ENCODE measurements at regions not wholly inside any gene's neighbourhood (a gene's known extent, or its start where the extent isn't known, plus 50 kb on each side); places are given as distances from the start of the nearest gene placed in this dataset.

GRCh38 chr12:65532764-65533163, 254.3 kb downstream of the MSRB3 start:
- Histone ChIP-seq H3K4me1 (ENCODE audit: insufficient read depth, low read length) (peaks cover 11% of the 10 kb centered on the region), H3K27ac (ENCODE audit: low read depth, low read length) (no peak overlapping the region), H3K9ac (ENCODE audit: low read length) (no peak overlapping the region), H3K9me3 (ENCODE audit: low read length) (no peaks in the 10 kb centered on the region), H3K4me3 (ENCODE audit: low read depth in 1 of 2, low read length in 2 of 2) (no peak overlapping the region), H3K36me3 (ENCODE audit: insufficient read depth, low read length) (no peaks in the 10 kb centered on the region), H3K27me3 (ENCODE audit: control insufficient read depth in 1 of 2, insufficient read depth in 2 of 2, low read length in 2 of 2) (no peaks in the 10 kb centered on the region)

- no peaks in the 10 kb centered on the region for H3K36me3 ChIP-seq (ENCODE audit: insufficient read depth, low read length)
- H3K4me1 ChIP-seq (ENCODE audit: insufficient read depth, low read length): peaks cover 11% of the 10 kb centered on the region
- no peak overlapping the region for H3K27ac ChIP-seq (ENCODE audit: low read depth, low read length)
- H3K9me3 ChIP-seq (ENCODE audit: low read length): no peaks in the 10 kb centered on the region
- H3K4me3 ChIP-seq (ENCODE audit: low read depth in 1 of 2, low read length in 2 of 2): no peak overlapping the region
- no peak overlapping the region for H3K9ac ChIP-seq (ENCODE audit: low read length)
- no peaks in the 10 kb centered on the region for H3K27me3 ChIP-seq (ENCODE audit: control insufficient read depth in 1 of 2, insufficient read depth in 2 of 2, low read length in 2 of 2)
Measured at GRCh38 chr12:65533177-65533883, 254.8 kb downstream of the MSRB3 start.

- Histone ChIP-seq H3K36me3 (ENCODE audit: insufficient read depth, low read length) (no peaks in the 10 kb centered on the region), H3K4me3 (ENCODE audit: low read depth in 1 of 2, low read length in 2 of 2) (no peak overlapping the region), H3K27me3 (ENCODE audit: control insufficient read depth in 1 of 2, insufficient read depth in 2 of 2, low read length in 2 of 2) (no peaks in the 10 kb centered on the region), H3K9ac (ENCODE audit: low read length) (no peak overlapping the region), H3K4me1 (ENCODE audit: insufficient read depth, low read length) (peaks cover 11% of the 10 kb centered on the region), H3K27ac (ENCODE audit: low read depth, low read length) (no peak overlapping the region), H3K9me3 (ENCODE audit: low read length) (no peaks in the 10 kb centered on the region)
Measured at GRCh38 chr12:65534238-65534841, 255.9 kb downstream of the MSRB3 start.

GRCh38 chr12:65535946-65536345, 257.5 kb downstream of the MSRB3 start:
- peaks cover 2% of the 10 kb centered on the region for H3K9me3 ChIP-seq (ENCODE audit: low read length)
- no peaks in the 10 kb centered on the region for H3K36me3 ChIP-seq (ENCODE audit: insufficient read depth, low read length)
- no peak overlapping the region for H3K9ac ChIP-seq (ENCODE audit: low read length)
- H3K27ac ChIP-seq (ENCODE audit: low read depth, low read length): no peak overlapping the region
- H3K4me3 ChIP-seq (ENCODE audit: low read depth in 1 of 2, low read length in 2 of 2): no peak overlapping the region
- peaks cover 11% of the 10 kb centered on the region for H3K4me1 ChIP-seq (ENCODE audit: insufficient read depth, low read length)
- no peaks in the 10 kb centered on the region for H3K27me3 ChIP-seq (ENCODE audit: control insufficient read depth in 1 of 2, insufficient read depth in 2 of 2, low read length in 2 of 2)

- no peak overlapping the region for H3K4me3 ChIP-seq (ENCODE audit: low read depth in 1 of 2, low read length in 2 of 2)
- H3K27ac ChIP-seq (ENCODE audit: low read depth, low read length): no peak overlapping the region
Measured at GRCh38 chr12:65536351-65536750, 257.9 kb downstream of the MSRB3 start.

GRCh38 chr12:65536876-65537681, 258.6 kb downstream of the MSRB3 start:
- Histone ChIP-seq H3K9ac (ENCODE audit: low read length) (no peak overlapping the region), H3K27me3 (ENCODE audit: control insufficient read depth in 1 of 2, insufficient read depth in 2 of 2, low read length in 2 of 2) (no peaks in the 10 kb centered on the region), H3K4me1 (ENCODE audit: insufficient read depth, low read length) (peaks cover 11% of the 10 kb centered on the region), H3K27ac (ENCODE audit: low read depth, low read length) (no peak overlapping the region), H3K4me3 (ENCODE audit: low read depth in 1 of 2, low read length in 2 of 2) (no peak overlapping the region), H3K36me3 (ENCODE audit: insufficient read depth, low read length) (no peaks in the 10 kb centered on the region), H3K9me3 (ENCODE audit: low read length) (peaks cover 5% of the 10 kb centered on the region)

More at GRCh38 chr12:65536351-65536750, 257.9 kb downstream of the MSRB3 start:
- Histone ChIP-seq H3K4me1 (ENCODE audit: insufficient read depth, low read length) (peaks cover 11% of the 10 kb centered on the region), H3K27me3 (ENCODE audit: control insufficient read depth in 1 of 2, insufficient read depth in 2 of 2, low read length in 2 of 2) (no peaks in the 10 kb centered on the region), H3K36me3 (ENCODE audit: insufficient read depth, low read length) (no peaks in the 10 kb centered on the region), H3K9me3 (ENCODE audit: low read length) (peaks cover 5% of the 10 kb centered on the region), H3K9ac (ENCODE audit: low read length) (no peak overlapping the region)

GRCh38 chr12:65537978-65538377, 259.5 kb downstream of the MSRB3 start:
- no peaks in the 10 kb centered on the region for H3K27me3 ChIP-seq (ENCODE audit: control insufficient read depth in 1 of 2, insufficient read depth in 2 of 2, low read length in 2 of 2)
- H3K27ac ChIP-seq (ENCODE audit: low read depth, low read length): no peak overlapping the region
- H3K36me3 ChIP-seq (ENCODE audit: insufficient read depth, low read length): no peaks in the 10 kb centered on the region
- H3K4me1 ChIP-seq (ENCODE audit: insufficient read depth, low read length): peaks cover 11% of the 10 kb centered on the region
- peaks cover 5% of the 10 kb centered on the region for H3K9me3 ChIP-seq (ENCODE audit: low read length)
- H3K4me3 ChIP-seq (ENCODE audit: low read depth in 1 of 2, low read length in 2 of 2): no peak overlapping the region
- no peak overlapping the region for H3K9ac ChIP-seq (ENCODE audit: low read length)

GRCh38 chr12:65539023-65539422, 260.5 kb downstream of the MSRB3 start:
- H3K9ac ChIP-seq (ENCODE audit: low read length): no peak overlapping the region
- no peak overlapping the region for H3K4me3 ChIP-seq (ENCODE audit: low read depth in 1 of 2, low read length in 2 of 2)
- H3K27me3 ChIP-seq (ENCODE audit: control insufficient read depth in 1 of 2, insufficient read depth in 2 of 2, low read length in 2 of 2): no peaks in the 10 kb centered on the region
- no peak overlapping the region for H3K27ac ChIP-seq (ENCODE audit: low read depth, low read length)
- peaks cover 5% of the 10 kb centered on the region for H3K9me3 ChIP-seq (ENCODE audit: low read length)
- H3K36me3 ChIP-seq (ENCODE audit: insufficient read depth, low read length): no peaks in the 10 kb centered on the region
- peaks cover 11% of the 10 kb centered on the region for H3K4me1 ChIP-seq (ENCODE audit: insufficient read depth, low read length)

- peaks cover 5% of the 10 kb centered on the region for H3K9me3 ChIP-seq (ENCODE audit: low read length)
- no peaks in the 10 kb centered on the region for H3K27me3 ChIP-seq (ENCODE audit: control insufficient read depth in 1 of 2, insufficient read depth in 2 of 2, low read length in 2 of 2)
- H3K36me3 ChIP-seq (ENCODE audit: insufficient read depth, low read length): no peaks in the 10 kb centered on the region
- no peak overlapping the region for H3K9ac ChIP-seq (ENCODE audit: low read length)
- no peak overlapping the region for H3K27ac ChIP-seq (ENCODE audit: low read depth, low read length)
- H3K4me1 ChIP-seq (ENCODE audit: insufficient read depth, low read length): peaks cover 11% of the 10 kb centered on the region
- H3K4me3 ChIP-seq (ENCODE audit: low read depth in 1 of 2, low read length in 2 of 2): no peak overlapping the region
Measured at GRCh38 chr12:65540140-65540539, 261.7 kb downstream of the MSRB3 start.

- no peaks in the 10 kb centered on the region for H3K4me1 ChIP-seq (ENCODE audit: insufficient read depth, low read length)
- H3K36me3 ChIP-seq (ENCODE audit: insufficient read depth, low read length): no peaks in the 10 kb centered on the region
- H3K9ac ChIP-seq (ENCODE audit: low read length): no peak overlapping the region
- no peak overlapping the region for H3K27ac ChIP-seq (ENCODE audit: low read depth, low read length)
- no peak overlapping the region for H3K4me3 ChIP-seq (ENCODE audit: low read depth in 1 of 2, low read length in 2 of 2)
- H3K9me3 ChIP-seq (ENCODE audit: low read length): no peaks in the 10 kb centered on the region
- H3K27me3 ChIP-seq (ENCODE audit: control insufficient read depth in 1 of 2, insufficient read depth in 2 of 2, low read length in 2 of 2): no peaks in the 10 kb centered on the region
Measured at GRCh38 chr12:65546528-65546927, 268.0 kb downstream of the MSRB3 start.

- no peaks in the 10 kb centered on the region for H3K27me3 ChIP-seq (ENCODE audit: control insufficient read depth in 1 of 2, insufficient read depth in 2 of 2, low read length in 2 of 2)
- no peak overlapping the region for H3K4me3 ChIP-seq (ENCODE audit: low read depth in 1 of 2, low read length in 2 of 2)
- no peak overlapping the region for H3K27ac ChIP-seq (ENCODE audit: low read depth, low read length)
- no peaks in the 10 kb centered on the region for H3K4me1 ChIP-seq (ENCODE audit: insufficient read depth, low read length)
- H3K9me3 ChIP-seq (ENCODE audit: low read length): no peaks in the 10 kb centered on the region
- H3K9ac ChIP-seq (ENCODE audit: low read length): no peak overlapping the region
- no peaks in the 10 kb centered on the region for H3K36me3 ChIP-seq (ENCODE audit: insufficient read depth, low read length)
Measured at GRCh38 chr12:65556676-65557437, 267.4 kb upstream of the HMGA2 start.
